Neural progenitor cell (in vitro differentiated cells): ENCODE measurements at regions not wholly inside any gene's neighbourhood (a gene's known extent, or its start where the extent isn't known, plus 50 kb on each side); places are given as distances from the start of the nearest gene placed in this dataset.
"Not testable (repeated sequence)": the region's sequence is repeated elsewhere in the genome, so short reads cannot be mapped to it uniquely, and the experiment has no call there.

Experiments used
- DNase-seq: peaks from one replicate; pipeline ENCODE4 v3.0.0-alpha.2; 2016; ENCODE audit warnings: low spot score
- H2AFZ ChIP-seq: fragments of 200-600 bp; sonication (generic); replicated peaks from 2 replicates; pipeline ENCODE4 v1.6.1; 2016; ENCODE audit warnings: antibody characterized with exemption
- H3F3A ChIP-seq: fragments of 200-600 bp; sonication (generic); 2 replicates; pipeline ENCODE4 v1.6.1; 2016; ENCODE audit warnings: antibody characterized with exemption, low read depth
- H3K27ac ChIP-seq: fragments of 200-600 bp; sonication (generic); 2 replicates; pipeline ENCODE4 v1.5.1; 2016; ENCODE audit warnings: mild to moderate bottlenecking
- H3K27me3 ChIP-seq: fragments of 200-600 bp; sonication (generic); 2 replicates; pipeline ENCODE4 v1.6.1; 2016; ENCODE audit warnings: mild to moderate bottlenecking, moderate library complexity
- H3K36me3 ChIP-seq: fragments of 200-600 bp; sonication (generic); 2 replicates; pipeline ENCODE4 v1.5.1; 2016
- H3K4me1 ChIP-seq: fragments of 200-600 bp; sonication (generic); 2 replicates; pipeline ENCODE4 v1.6.1; 2016; ENCODE audit warnings: mixed run types
- H3K4me2 ChIP-seq: fragments of 200-600 bp; sonication (generic); 2 replicates; pipeline ENCODE4 v1.6.1; 2016
- H3K4me3 ChIP-seq: fragments of 200-600 bp; sonication (generic); 2 replicates; pipeline ENCODE4 v1.5.1; 2016
- H3K79me2 ChIP-seq: fragments of 200-600 bp; sonication (generic); 2 replicates; pipeline ENCODE4 v1.6.1; 2016; ENCODE audit warnings: low read depth
- H3K9ac ChIP-seq: fragments of 200-600 bp; sonication (generic); 2 replicates; pipeline ENCODE4 v1.6.1; 2016
- H3K9me3 ChIP-seq: fragments of 200-600 bp; sonication (generic); 2 replicates; pipeline ENCODE4 v1.5.1; 2016; ENCODE audit warnings: low read depth
- H4K20me1 ChIP-seq: fragments of 200-600 bp; sonication (generic); 2 replicates; pipeline ENCODE4 v1.6.1; 2016; ENCODE audit warnings: low read depth
- H3K27ac Mint-ChIP-seq: 3 replicates; pipeline ENCODE4 v1.8.0; 2021; ENCODE audit warnings: mixed read lengths
- H3K27me3 Mint-ChIP-seq: 2 replicates; pipeline ENCODE4 v1.8.0; 2022; ENCODE audit warnings: low read depth, mild to moderate bottlenecking, inconsistent platforms, moderate library complexity, mixed read lengths; ENCODE audit not compliant: insufficient read depth
- H3K36me3 Mint-ChIP-seq: 3 replicates; pipeline ENCODE4 v1.8.0; 2021; ENCODE audit warnings: mixed read lengths
- H3K4me1 Mint-ChIP-seq: 3 replicates; pipeline ENCODE4 v1.8.0; 2021; ENCODE audit warnings: mixed read lengths
- H3K4me3 Mint-ChIP-seq: 3 replicates; pipeline ENCODE4 v1.8.0; 2021; ENCODE audit warnings: mild to moderate bottlenecking, moderate library complexity, mixed read lengths
- H3K9me3 Mint-ChIP-seq: 3 replicates; pipeline ENCODE4 v1.8.0; 2020; ENCODE audit warnings: mixed read lengths
- CTCF ChIP-seq: fragments of 200-600 bp; sonication (generic); IDR thresholded peaks from 2 replicates; pipeline ENCODE4 v1.5.1; 2017; ENCODE audit warnings: antibody characterized with exemption, mild to moderate bottlenecking
- EZH2 ChIP-seq: fragments of 200-600 bp; sonication (generic); IDR thresholded peaks from 2 replicates; pipeline ENCODE4 v1.6.1; 2017; ENCODE audit warnings: antibody characterized with exemption, mild to moderate bottlenecking, moderate library complexity
- EZH2phosphoT487 ChIP-seq: fragments of 200-600 bp; sonication (generic); IDR thresholded peaks from 2 replicates; pipeline ENCODE4 v1.6.1; 2017; ENCODE audit warnings: antibody characterized with exemption

DNA sequence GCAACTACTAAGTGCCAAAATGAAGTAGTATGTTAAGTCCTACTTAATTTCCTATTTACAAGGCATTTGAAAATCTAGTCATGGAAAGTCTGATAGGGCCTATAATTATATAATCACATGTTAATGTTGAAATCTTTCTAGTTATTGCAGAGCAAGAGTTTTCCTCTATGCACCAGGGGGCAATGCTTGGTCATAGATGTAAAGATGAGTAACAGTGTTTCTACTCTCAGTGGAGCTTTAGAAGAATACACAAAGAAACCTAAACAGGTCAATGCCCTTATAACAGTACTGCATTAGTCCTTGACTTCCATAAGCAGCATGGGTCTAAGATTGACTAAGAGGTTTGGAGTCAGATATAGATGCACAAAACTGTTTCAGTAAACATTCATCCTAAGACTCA is 218.7 kb downstream of the KCTD12 start:
- H3K27me3 ChIP-seq = no peaks in the 10 kb centered on the region
- H3K27ac Mint-ChIP-seq = no peak overlapping the region

GRCh38 chr13:76663592-76664335 is 222.4 kb downstream of the KCTD12 start:
- DNase-seq = no peak
- peaks cover 5% of the 10 kb centered on the region for H3K4me1 Mint-ChIP-seq
- H3K36me3 ChIP-seq = no peaks in the 10 kb centered on the region
- H3K4me3 ChIP-seq = no peak overlapping the region
- H3K4me3 Mint-ChIP-seq = no peak overlapping the region
- H3K4me1 ChIP-seq = no peaks in the 10 kb centered on the region
- H3K27ac ChIP-seq = no peak overlapping the region
- H3K9ac ChIP-seq = no peak overlapping the region
- no peaks in the 10 kb centered on the region for H3K36me3 Mint-ChIP-seq
- no peaks in the 10 kb centered on the region for H3K27me3 ChIP-seq
- H3K4me2 ChIP-seq = no peak overlapping the region
- H3K27me3 Mint-ChIP-seq = no peaks in the 10 kb centered on the region
- H3K79me2 ChIP-seq = no peaks in the 10 kb centered on the region
- no peak overlapping the region for H3K27ac Mint-ChIP-seq
- no peaks in the 10 kb centered on the region for H4K20me1 ChIP-seq
- H3F3A ChIP-seq = no peaks in the 10 kb centered on the region
- no peak for TF ChIP-seq CTCF
- no peak for TF ChIP-seq EZH2
- no peak for TF ChIP-seq EZH2phosphoT487
- H3K9me3 Mint-ChIP-seq = no peaks in the 10 kb centered on the region
- H2AFZ ChIP-seq = no peak overlapping the region
- no peaks in the 10 kb centered on the region for H3K9me3 ChIP-seq

More for the DNA sequence above, 218.7 kb downstream of the KCTD12 start:
- Histone ChIP-seq H3K4me3 (no peak overlapping the region), H3K9me3 (no peaks in the 10 kb centered on the region), H2AFZ (no peak overlapping the region), H3K36me3 (no peaks in the 10 kb centered on the region), H3K4me2 (no peak overlapping the region), H3F3A (no peaks in the 10 kb centered on the region), H3K27ac (no peak overlapping the region), H3K79me2 (no peaks in the 10 kb centered on the region), H3K9ac (no peak overlapping the region), H4K20me1 (no peaks in the 10 kb centered on the region), H3K4me1 (no peaks in the 10 kb centered on the region)
- no peak overlapping the region for H3K4me3 Mint-ChIP-seq
- H3K9me3 Mint-ChIP-seq = no peaks in the 10 kb centered on the region
- H3K27me3 Mint-ChIP-seq = peaks cover 3% of the 10 kb centered on the region
- TF ChIP-seq EZH2 = no peak
- no peak for TF ChIP-seq EZH2phosphoT487
- TF ChIP-seq CTCF = no peak
- H3K36me3 Mint-ChIP-seq = no peaks in the 10 kb centered on the region
- no peak for DNase-seq
- peaks cover 9% of the 10 kb centered on the region for H3K4me1 Mint-ChIP-seq

- H3K4me2 ChIP-seq, H3K4me3 ChIP-seq, H3K36me3 ChIP-seq, H3K36me3 Mint-ChIP-seq, H3K4me1 ChIP-seq, H3K9me3 ChIP-seq, DNase-seq, H3F3A ChIP-seq, H4K20me1 ChIP-seq, H3K9me3 Mint-ChIP-seq, H3K9ac ChIP-seq, H3K27me3 ChIP-seq, H3K4me3 Mint-ChIP-seq, H3K79me2 ChIP-seq, H3K27me3 Mint-ChIP-seq, H3K27ac ChIP-seq, H3K27ac Mint-ChIP-seq, H2AFZ ChIP-seq, H3K4me1 Mint-ChIP-seq: not testable (repeated sequence)
Observed at GRCh38 chr13:76659074-76659473, 227.1 kb downstream of the KCTD12 start.

GRCh38 chr13:76656500-76656899 is 229.7 kb downstream of the KCTD12 start:
- H3K36me3 ChIP-seq = no peaks in the 10 kb centered on the region
- no peak for TF ChIP-seq CTCF
- no peak for TF ChIP-seq EZH2phosphoT487
- TF ChIP-seq EZH2 = no peak
- no peaks in the 10 kb centered on the region for H3K4me1 ChIP-seq
- no peaks in the 10 kb centered on the region for H3K27me3 ChIP-seq
- no peak overlapping the region for H2AFZ ChIP-seq
- H3K4me3 ChIP-seq = no peak overlapping the region
- Mint-ChIP-seq H3K4me3 (no peak overlapping the region), H3K27ac (no peak overlapping the region), H3K27me3 (no peaks in the 10 kb centered on the region), H3K4me1 (no peaks in the 10 kb centered on the region), H3K36me3 (no peaks in the 10 kb centered on the region), H3K9me3 (peaks cover 2% of the 10 kb centered on the region)
- no peaks in the 10 kb centered on the region for H3K79me2 ChIP-seq
- H3K27ac ChIP-seq = no peak overlapping the region
- H3K9ac ChIP-seq = no peak overlapping the region
- H3K4me2 ChIP-seq = no peak overlapping the region
- H4K20me1 ChIP-seq = no peaks in the 10 kb centered on the region
- no peaks in the 10 kb centered on the region for H3F3A ChIP-seq
- no peaks in the 10 kb centered on the region for H3K9me3 ChIP-seq
- no peak for DNase-seq
